Activated CD4-positive, alpha-beta memory T cell treated with anti-CD3 and anti-CD28 coated beads for 36 hours (primary cell): ENCODE measurements at regions not wholly inside any gene's neighbourhood (a gene's known extent, or its start where the extent isn't known, plus 50 kb on each side); places are given as distances from the start of the nearest gene placed in this dataset.
A peak's percentile ranks its signal among the peaks of the same experiment; 100 is the strongest.

Source experiments
- CTCF ChIA-PET: fragments of 350-600 bp; sonication (Branson Sonifier 250); formaldehyde crosslinking; loops from one replicate; lab custom pipeline; 2021; ENCODE audit warnings: antibody characterized with exemption, inconsistent platforms; lab: Charles Lee
- POLR2A ChIA-PET: fragments of 350-600 bp; sonication (Branson Sonifier 250); formaldehyde crosslinking; loops from one replicate; lab custom pipeline; 2021; ENCODE audit warnings: antibody characterized with exemption; lab: Charles Lee
- DNase-seq: peaks from one replicate; pipeline ENCODE4 v3.0.0-alpha.2; 2020
- H3K27ac Mint-ChIP-seq: one replicate; pipeline ENCODE4 v1.8.0; 2021; ENCODE audit warnings: mixed read lengths
- H3K27me3 Mint-ChIP-seq: one replicate; pipeline ENCODE4 v1.8.0; 2021; ENCODE audit warnings: mixed read lengths
- H3K36me3 Mint-ChIP-seq: one replicate; pipeline ENCODE4 v1.8.0; 2021; ENCODE audit warnings: mixed read lengths
- H3K4me1 Mint-ChIP-seq: one replicate; pipeline ENCODE4 v1.8.0; 2021; ENCODE audit warnings: low read depth, mixed read lengths
- H3K4me3 Mint-ChIP-seq: one replicate; pipeline ENCODE4 v1.8.0; 2021; ENCODE audit warnings: mild to moderate bottlenecking, mixed read lengths
- H3K9me3 Mint-ChIP-seq: one replicate; pipeline ENCODE4 v1.8.0; 2021; ENCODE audit warnings: mixed read lengths
- intact Hi-C: fragments of 100-400 bp; cut with micrococcal nuclease; formaldehyde crosslinking; loops from one replicate; pipeline ENCODE4 v1.15.1; 2023

GRCh38 chr6:156575361-156575760 lies 201.8 kb upstream of the ARID1B start:
- CTCF ChIA-PET = no interaction called here

GRCh38 chr6:156564807-156565149 lies 212.4 kb upstream of the ARID1B start:
- Mint-ChIP-seq H3K27ac (peak overlapping the region; percentile 13), H3K9me3 (peaks cover 10% of the 10 kb centered on the region), H3K36me3 (peaks cover 5% of the 10 kb centered on the region), H3K4me3 (no peak overlapping the region), H3K27me3 (peaks cover 22% of the 10 kb centered on the region), H3K4me1 (no peaks in the 10 kb centered on the region)
- POLR2A ChIA-PET = no interaction called here
- DNase-seq = no peak
- intact Hi-C loops = loop anchor here (1.0 to 10.0 kb wide), 6 partner anchors 213 to 1230 kb away; partner anchors contain the start of gene ARID1B
- CTCF ChIA-PET = interaction anchor here (0.7 to 1.3 kb wide), 5 partner anchors 11 to 1235 kb away, joined by 3 to 5 read pairs (median 3); no protein-coding TSS in a partner anchor

More at GRCh38 chr6:156575361-156575760, 201.8 kb upstream of the ARID1B start:
- peaks cover 12% of the 10 kb centered on the region for H3K36me3 Mint-ChIP-seq
- peaks cover 17% of the 10 kb centered on the region for H3K27me3 Mint-ChIP-seq
- H3K4me1 Mint-ChIP-seq = no peaks in the 10 kb centered on the region
- no peak for DNase-seq
- H3K4me3 Mint-ChIP-seq = no peak overlapping the region
- H3K9me3 Mint-ChIP-seq = peaks cover 38% of the 10 kb centered on the region
- POLR2A ChIA-PET = no interaction called here
- no peak overlapping the region for H3K27ac Mint-ChIP-seq
- intact Hi-C loops = no loop called here

GRCh38 chr6:156564127-156564806 lies 212.9 kb upstream of the ARID1B start:
- Mint-ChIP-seq H3K27ac (peak overlapping the region; percentile 13), H3K4me3 (no peak overlapping the region), H3K4me1 (no peaks in the 10 kb centered on the region), H3K27me3 (peaks cover 19% of the 10 kb centered on the region), H3K36me3 (peaks cover 6% of the 10 kb centered on the region), H3K9me3 (peaks cover 12% of the 10 kb centered on the region)
- ChIA-PET POLR2A (no interaction called here), CTCF (interaction anchor here (0.7 to 1.3 kb wide), 6 partner anchors 10 to 1234 kb away, joined by 3 to 5 read pairs (median 3); no protein-coding TSS in a partner anchor)
- peak; percentile 87 for DNase-seq
- intact Hi-C loops = loop anchor here (1.0 to 10.0 kb wide), 6 partner anchors 213 to 1229 kb away; partner anchors contain the start of gene ARID1B

GRCh38 chr6:156563714-156564113 lies 213.5 kb upstream of the ARID1B start:
- Mint-ChIP-seq H3K4me1 (no peaks in the 10 kb centered on the region), H3K9me3 (peaks cover 12% of the 10 kb centered on the region), H3K4me3 (no peak overlapping the region), H3K36me3 (peaks cover 6% of the 10 kb centered on the region), H3K27me3 (peaks cover 17% of the 10 kb centered on the region), H3K27ac (no peak overlapping the region)
- intact Hi-C loops = loop anchor here (1.0 to 10.0 kb wide), 6 partner anchors 214 to 1229 kb away; partner anchors contain the start of gene ARID1B
- DNase-seq = no peak
- ChIA-PET POLR2A (no interaction called here), CTCF (interaction anchor here (1.0 to 1.1 kb wide), 2 partner anchors 71 to 206 kb away, joined by 3 to 4 read pairs; no protein-coding TSS in a partner anchor)

GRCh38 chr6:156562636-156563035 lies 214.5 kb upstream of the ARID1B start:
- Mint-ChIP-seq H3K36me3 (peaks cover 6% of the 10 kb centered on the region), H3K4me3 (no peak overlapping the region), H3K4me1 (no peaks in the 10 kb centered on the region), H3K27me3 (peaks cover 14% of the 10 kb centered on the region), H3K27ac (no peak overlapping the region), H3K9me3 (peaks cover 12% of the 10 kb centered on the region)
- POLR2A ChIA-PET = no interaction called here
- no peak for DNase-seq
- intact Hi-C loops = loop anchor here (5.0 to 10.0 kb wide), 5 partner anchors 215 to 1228 kb away; partner anchors contain the start of gene ARID1B
- CTCF ChIA-PET = interaction anchor here (0.8 to 1.0 kb wide), 2 partner anchors 207 to 304 kb away, joined by 3 read pairs; no protein-coding TSS in a partner anchor

GRCh38 chr6:156562019-156562418 lies 215.2 kb upstream of the ARID1B start:
- Mint-ChIP-seq H3K4me1 (no peaks in the 10 kb centered on the region), H3K36me3 (peaks cover 6% of the 10 kb centered on the region), H3K27ac (no peak overlapping the region), H3K27me3 (peaks cover 12% of the 10 kb centered on the region), H3K9me3 (peaks cover 12% of the 10 kb centered on the region), H3K4me3 (no peak overlapping the region)
- no peak for DNase-seq
- ChIA-PET CTCF (no interaction called here), POLR2A (no interaction called here)
- intact Hi-C loops = loop anchor here (5.0 to 10.0 kb wide), 5 partner anchors 215 to 1227 kb away; partner anchors contain the start of gene ARID1B

GRCh38 chr6:156560476-156560875 lies 216.7 kb upstream of the ARID1B start:
- Mint-ChIP-seq H3K27ac (no peak overlapping the region), H3K4me1 (no peaks in the 10 kb centered on the region), H3K4me3 (no peak overlapping the region), H3K36me3 (peaks cover 6% of the 10 kb centered on the region), H3K9me3 (peaks cover 12% of the 10 kb centered on the region), H3K27me3 (peaks cover 10% of the 10 kb centered on the region)
- DNase-seq = no peak
- intact Hi-C loops = loop anchor here (5.0 to 10.0 kb wide), 5 partner anchors 217 to 1226 kb away; partner anchors contain the start of gene ARID1B
- POLR2A ChIA-PET = no interaction called here
- CTCF ChIA-PET = no interaction called here

- intact Hi-C loops = no loop called here
- no peak for DNase-seq
- POLR2A ChIA-PET = no interaction called here
Observed at GRCh38 chr6:156559162-156559690, 218.0 kb upstream of the ARID1B start.

GRCh38 chr6:156557911-156558259 lies 219.3 kb upstream of the ARID1B start:
- no peak overlapping the region for H3K27ac Mint-ChIP-seq
- H3K27me3 Mint-ChIP-seq = peaks cover 7% of the 10 kb centered on the region
- no peak for DNase-seq
- POLR2A ChIA-PET = no interaction called here
- no peaks in the 10 kb centered on the region for H3K4me1 Mint-ChIP-seq
- CTCF ChIA-PET = no interaction called here
- peaks cover 6% of the 10 kb centered on the region for H3K36me3 Mint-ChIP-seq
- peaks cover 12% of the 10 kb centered on the region for H3K9me3 Mint-ChIP-seq
- no peak overlapping the region for H3K4me3 Mint-ChIP-seq
- intact Hi-C loops = no loop called here

More at GRCh38 chr6:156559162-156559690, 218.0 kb upstream of the ARID1B start:
- peaks cover 6% of the 10 kb centered on the region for H3K36me3 Mint-ChIP-seq
- peaks cover 7% of the 10 kb centered on the region for H3K27me3 Mint-ChIP-seq
- no peak overlapping the region for H3K27ac Mint-ChIP-seq
- CTCF ChIA-PET = no interaction called here
- H3K9me3 Mint-ChIP-seq = peaks cover 12% of the 10 kb centered on the region
- no peaks in the 10 kb centered on the region for H3K4me1 Mint-ChIP-seq
- no peak overlapping the region for H3K4me3 Mint-ChIP-seq

GRCh38 chr6:156557251-156557910 lies 219.8 kb upstream of the ARID1B start:
- peaks cover 12% of the 10 kb centered on the region for H3K9me3 Mint-ChIP-seq
- no peak overlapping the region for H3K27ac Mint-ChIP-seq
- peaks cover 7% of the 10 kb centered on the region for H3K27me3 Mint-ChIP-seq
- H3K36me3 Mint-ChIP-seq = peaks cover 6% of the 10 kb centered on the region
- intact Hi-C loops = no loop called here
- DNase-seq = no peak
- H3K4me1 Mint-ChIP-seq = no peaks in the 10 kb centered on the region
- POLR2A ChIA-PET = no interaction called here
- CTCF ChIA-PET = no interaction called here
- H3K4me3 Mint-ChIP-seq = no peak overlapping the region

- no peak overlapping the region for H3K27ac Mint-ChIP-seq
- ChIA-PET POLR2A (no interaction called here), CTCF (no interaction called here)
- intact Hi-C loops = no loop called here
- peaks cover 12% of the 10 kb centered on the region for H3K9me3 Mint-ChIP-seq
- DNase-seq = no peak
- H3K4me3 Mint-ChIP-seq = no peak overlapping the region
- peaks cover 7% of the 10 kb centered on the region for H3K27me3 Mint-ChIP-seq
- peaks cover 6% of the 10 kb centered on the region for H3K36me3 Mint-ChIP-seq
- no peaks in the 10 kb centered on the region for H3K4me1 Mint-ChIP-seq
Observed at GRCh38 chr6:156556811-156557210, 220.4 kb upstream of the ARID1B start.

- peaks cover 3% of the 10 kb centered on the region for H3K27me3 Mint-ChIP-seq
- POLR2A ChIA-PET = no interaction called here
- H3K36me3 Mint-ChIP-seq = peaks cover 2% of the 10 kb centered on the region
- intact Hi-C loops = no loop called here
- peaks cover 4% of the 10 kb centered on the region for H3K9me3 Mint-ChIP-seq
- H3K4me3 Mint-ChIP-seq = no peak overlapping the region
- no peak overlapping the region for H3K27ac Mint-ChIP-seq
- CTCF ChIA-PET = no interaction called here
- no peaks in the 10 kb centered on the region for H3K4me1 Mint-ChIP-seq
- DNase-seq = no peak
Observed at GRCh38 chr6:156555116-156555515, 222.1 kb upstream of the ARID1B start.
